VCaP (cell line): ENCODE measurements at regions not wholly inside any gene's neighbourhood (a gene's known extent, or its start where the extent isn't known, plus 50 kb on each side); places are given as distances from the start of the nearest gene placed in this dataset.

Experiments used
- H3K27ac ChIP-seq: fragments of 450-650 bp; 2 replicates; pipeline ENCODE4 v1.5.1; 2017
- CTCF ChIP-seq: fragments of 450-650 bp; conservative IDR thresholded peaks from 2 replicates; pipeline ENCODE4 v1.5.1; 2017; ENCODE audit warnings: mild to moderate bottlenecking, moderate library complexity

DNA sequence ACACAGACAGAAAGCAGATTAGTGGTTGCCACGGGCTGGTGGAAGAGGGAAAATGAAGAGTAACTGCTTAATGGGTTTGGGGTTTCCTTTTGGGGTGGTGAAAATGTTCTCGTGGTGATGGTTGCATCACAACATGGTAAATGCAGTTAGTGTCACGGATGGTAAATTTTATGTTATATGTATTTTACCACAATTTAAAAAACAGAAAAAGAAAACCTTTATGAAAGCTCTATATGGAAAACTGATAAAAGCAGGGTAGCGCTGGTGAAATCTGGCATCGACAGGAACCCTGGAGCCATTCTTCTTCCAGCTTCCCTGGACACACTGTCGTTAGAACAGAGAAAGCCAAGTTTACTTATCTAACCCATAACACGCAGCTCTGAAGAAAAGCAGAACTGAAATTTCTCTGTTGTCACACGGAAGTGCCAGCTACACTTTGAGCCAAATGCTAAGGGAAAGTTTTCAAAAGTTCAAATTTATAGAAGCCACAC, 287.7 kb upstream of the NR2F2 start:
- TF ChIP-seq CTCF = no peak
- H3K27ac ChIP-seq = no peak overlapping the region

DNA sequence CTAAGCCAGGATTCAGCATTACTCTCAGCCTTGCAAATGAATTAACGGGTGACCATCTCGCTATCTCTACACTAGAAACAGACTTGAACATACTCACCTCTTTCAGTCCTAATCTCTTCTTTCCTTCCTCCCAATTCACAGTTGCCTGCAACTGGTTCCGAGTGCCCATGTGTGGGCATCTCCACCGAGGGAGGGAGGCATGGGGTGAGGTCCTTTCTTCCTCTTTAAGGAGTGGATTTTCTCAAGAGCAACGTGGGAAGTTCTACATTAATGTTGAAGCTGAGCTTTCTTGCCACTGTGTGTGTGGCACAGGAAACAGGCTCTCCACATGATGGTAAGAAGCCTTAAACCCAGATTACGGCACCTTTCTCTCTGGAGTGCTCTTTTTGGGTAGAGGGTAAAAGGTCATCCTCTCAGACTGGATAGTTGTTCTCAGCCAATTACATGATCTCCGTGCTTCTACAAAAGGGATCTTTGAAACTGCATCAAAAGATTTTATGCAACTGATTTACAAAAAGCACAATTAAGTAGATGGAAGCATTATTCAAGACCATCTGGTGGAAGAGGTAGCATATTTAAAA, 286.8 kb upstream of the NR2F2 start:
- no peak overlapping the region for H3K27ac ChIP-seq
- no peak for TF ChIP-seq CTCF

DNA sequence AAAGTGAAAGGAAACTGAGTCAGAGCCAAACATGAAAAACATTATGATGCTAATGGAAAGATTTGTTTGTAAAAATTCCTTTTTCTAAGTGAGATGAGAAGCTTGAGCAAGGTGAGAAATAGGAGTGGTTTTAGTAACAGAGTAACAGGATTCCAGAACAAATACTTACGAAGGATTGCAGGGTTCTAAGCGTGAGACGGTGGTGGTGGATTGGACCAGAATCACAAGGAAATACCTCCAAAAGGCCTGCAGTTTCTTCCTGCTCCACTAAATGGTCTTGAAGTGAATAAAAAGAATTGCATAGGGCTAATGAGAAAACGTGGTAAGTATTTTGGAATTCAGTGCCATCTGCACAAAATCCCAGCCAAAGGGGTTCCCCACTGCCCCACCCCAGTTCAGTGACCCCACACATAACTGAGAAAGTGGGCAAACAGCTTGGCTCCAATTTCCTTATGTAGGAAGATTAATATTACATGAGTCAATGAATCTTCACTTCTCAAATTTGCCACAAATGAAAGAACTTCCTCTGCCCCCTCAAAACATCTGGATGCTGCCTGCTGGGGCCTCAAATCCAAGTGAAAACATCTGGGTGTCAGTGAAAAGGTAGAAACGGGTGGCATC, 283.8 kb upstream of the NR2F2 start:
- H3K27ac ChIP-seq = no peak overlapping the region
- TF ChIP-seq CTCF = no peak

DNA sequence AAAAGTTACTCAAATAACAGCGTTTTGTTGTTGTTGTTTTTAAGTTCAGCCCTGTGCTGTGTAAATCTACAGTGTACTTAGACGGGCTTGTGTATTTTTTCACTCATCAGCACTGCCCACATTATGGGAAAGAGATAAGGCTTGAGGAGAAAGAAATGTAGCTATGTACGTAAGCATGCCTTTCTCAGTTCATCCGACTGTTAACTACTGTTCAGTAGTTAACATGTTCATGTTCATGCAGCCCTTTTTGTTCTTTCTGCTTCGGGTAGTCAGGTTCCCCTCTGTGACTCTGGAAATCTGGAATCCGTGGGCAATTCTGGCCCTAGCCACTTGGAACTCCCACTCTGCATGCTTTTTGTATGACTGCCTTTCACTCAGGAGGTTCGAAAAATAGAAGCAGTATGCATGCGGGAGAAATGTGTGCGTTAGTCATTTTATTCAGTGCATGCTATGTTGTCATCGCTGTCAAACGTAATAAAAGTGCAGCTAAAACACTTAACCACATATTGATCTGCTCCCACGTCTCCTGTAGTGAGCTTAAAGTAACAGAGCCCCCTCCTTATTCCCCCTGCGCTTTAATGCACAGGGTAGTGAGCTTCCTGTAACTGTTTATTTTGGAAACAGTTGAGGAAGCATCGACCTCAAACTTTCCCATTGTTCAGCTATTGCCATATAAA, 283.1 kb upstream of the NR2F2 start:
- no peak for TF ChIP-seq CTCF
- no peak overlapping the region for H3K27ac ChIP-seq

DNA sequence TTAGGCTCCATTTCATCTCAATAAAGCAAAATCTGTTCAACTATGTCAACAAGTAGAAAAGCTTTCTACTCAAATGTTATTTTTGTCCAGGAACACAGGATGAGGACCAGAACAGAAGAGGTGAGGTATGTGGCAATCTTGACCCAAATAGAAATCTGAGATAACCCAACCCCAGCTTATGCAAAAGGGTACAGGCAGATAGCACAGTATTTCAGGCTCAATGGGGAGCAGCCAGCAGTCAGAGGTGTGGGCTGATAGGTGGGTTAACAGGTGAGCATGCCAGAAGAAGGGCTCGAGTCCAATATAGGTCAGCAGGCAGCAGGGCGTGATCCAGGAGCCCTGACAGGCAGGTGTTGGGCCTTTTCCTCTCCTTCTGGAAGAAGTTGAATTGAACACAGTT, 281.2 kb upstream of the NR2F2 start:
- no peak overlapping the region for H3K27ac ChIP-seq

GRCh38 chr15:96049766-96050165, 280.7 kb upstream of the NR2F2 start:
- TF ChIP-seq CTCF = no peak
- H3K27ac ChIP-seq = no peak overlapping the region

More for the DNA sequence above, 281.2 kb upstream of the NR2F2 start:
- no peak for TF ChIP-seq CTCF

GRCh38 chr15:96051598-96051997, 278.9 kb upstream of the NR2F2 start:
- no peak for TF ChIP-seq CTCF
- no peak overlapping the region for H3K27ac ChIP-seq
